NCI-H524 treated with DMSO at 0.1 percent for 48 hours (cell line): ENCODE measurements at regions not wholly inside any gene's neighbourhood (a gene's known extent, or its start where the extent isn't known, plus 50 kb on each side); places are given as distances from the start of the nearest gene placed in this dataset.

Experiments used
- DNase-seq: peaks from one replicate; lab custom pipeline; 2025; lab: John Stamatoyannopoulos, UW

DNA sequence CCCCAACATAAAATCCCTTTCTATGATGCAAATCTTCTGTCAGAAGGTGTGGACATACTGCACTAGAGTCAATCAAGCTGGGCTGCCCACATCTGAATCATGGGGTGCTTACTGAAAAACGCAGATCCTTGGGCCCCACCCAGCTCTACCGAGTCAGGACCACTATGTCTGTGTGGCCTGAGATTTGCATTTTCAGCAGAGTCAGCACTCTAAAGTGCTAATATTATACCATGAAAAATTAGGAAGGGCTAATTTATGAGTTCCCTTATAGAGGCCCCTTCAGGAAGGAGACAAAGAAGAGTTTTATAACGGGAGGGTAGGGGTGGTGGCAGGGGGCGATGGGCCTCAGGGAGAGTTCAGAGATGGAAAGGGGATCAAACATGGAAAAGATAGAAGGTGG lies 163.3 kb upstream of the NABP1 start:
- no peak for DNase-seq

DNA sequence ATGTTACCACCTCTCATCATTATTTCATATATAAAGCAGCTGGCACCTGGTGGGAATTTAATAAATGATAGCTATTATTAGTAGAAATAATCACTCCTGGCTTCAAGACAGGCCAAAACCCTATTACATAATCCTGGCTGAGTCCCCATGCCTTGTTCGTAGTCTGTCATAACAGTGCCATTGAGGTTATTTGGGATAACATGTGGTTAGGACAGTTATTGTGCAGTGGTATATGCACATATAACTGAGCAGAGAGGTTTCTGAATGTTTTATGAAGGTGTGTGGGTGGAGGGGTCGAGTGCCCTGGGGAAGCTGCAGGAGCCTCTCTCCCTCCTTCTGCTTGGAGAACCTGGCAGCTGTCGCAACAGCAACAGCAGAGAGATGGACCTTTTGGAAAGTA lies 162.4 kb upstream of the NABP1 start:
- DNase-seq = no peak

DNA sequence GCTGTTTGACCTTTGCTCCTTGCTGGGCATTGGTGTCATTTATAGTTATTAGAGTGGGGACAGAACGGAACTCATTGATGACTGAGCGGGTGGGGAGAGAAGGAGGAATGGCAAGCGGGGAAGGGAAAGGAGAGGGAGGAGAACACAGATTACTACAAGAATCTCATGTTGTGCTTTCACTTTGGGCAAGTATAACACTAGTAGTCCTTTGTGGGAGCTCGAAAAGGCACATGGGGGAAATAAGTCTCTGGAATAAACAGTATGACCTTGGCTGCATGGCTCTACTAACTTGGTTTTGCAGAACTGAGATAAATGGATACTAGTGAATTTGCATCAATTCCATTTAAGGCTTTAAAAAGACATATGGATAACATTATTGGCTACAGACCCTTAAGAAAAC lies 161.7 kb upstream of the NABP1 start:
- DNase-seq = no peak

DNA sequence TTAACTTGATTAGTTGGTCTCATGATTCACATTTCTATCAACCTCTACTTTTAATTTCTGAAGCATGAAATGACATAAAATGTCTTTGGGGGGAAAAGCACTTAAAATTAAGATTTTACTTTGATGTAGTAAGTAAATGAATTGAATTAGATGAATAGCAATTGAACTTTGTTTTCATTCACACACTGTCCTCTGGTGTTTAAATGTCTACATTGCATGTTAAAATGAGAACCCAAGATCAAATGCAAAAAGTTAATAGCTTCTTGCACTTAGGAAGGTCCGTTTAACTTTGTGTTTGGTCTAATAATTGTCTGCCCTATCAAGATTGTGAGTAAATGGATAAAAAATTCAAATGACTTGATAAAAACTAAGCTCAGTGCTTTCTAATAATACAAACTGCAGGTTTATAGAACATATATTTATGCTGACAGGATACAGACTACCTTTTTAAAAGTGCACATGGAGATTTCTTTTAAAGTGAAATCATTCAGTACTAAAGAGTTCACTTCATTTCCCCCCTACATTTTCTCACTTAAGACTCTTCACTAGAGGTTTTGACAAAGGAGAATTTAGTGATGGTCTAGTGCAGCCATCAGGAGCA lies 156.2 kb upstream of the NABP1 start:
- no peak for DNase-seq

DNA sequence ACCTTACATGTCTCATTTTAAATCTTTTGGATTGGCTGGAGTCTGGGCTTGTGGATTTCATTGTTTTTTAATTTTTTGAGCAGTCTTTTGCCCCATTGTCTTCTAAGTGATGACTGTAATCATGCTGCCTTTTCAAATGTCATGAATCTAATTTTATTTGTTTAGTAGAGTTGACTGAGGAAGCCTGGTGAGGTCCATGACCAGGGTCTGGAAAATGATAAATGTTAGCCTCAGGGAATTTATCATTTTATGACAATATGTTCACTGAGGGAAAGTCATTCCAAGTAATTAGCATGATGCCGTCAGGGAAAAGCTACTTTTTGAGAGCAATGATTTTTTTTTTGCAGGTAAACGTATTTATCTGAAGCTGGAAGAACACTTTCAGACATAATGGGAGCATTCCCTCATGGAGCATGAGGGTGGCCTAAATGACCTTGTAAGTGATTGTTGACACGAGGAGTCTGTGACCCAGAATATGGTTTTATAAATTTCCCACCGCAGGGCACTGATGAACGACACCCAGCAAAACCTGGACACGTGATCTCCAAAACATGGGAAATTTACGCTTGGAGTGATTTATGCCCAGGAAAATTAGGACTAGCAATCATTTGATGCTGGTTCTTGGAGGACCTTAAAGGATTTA lies 155.3 kb upstream of the NABP1 start:
- no peak for DNase-seq

DNA sequence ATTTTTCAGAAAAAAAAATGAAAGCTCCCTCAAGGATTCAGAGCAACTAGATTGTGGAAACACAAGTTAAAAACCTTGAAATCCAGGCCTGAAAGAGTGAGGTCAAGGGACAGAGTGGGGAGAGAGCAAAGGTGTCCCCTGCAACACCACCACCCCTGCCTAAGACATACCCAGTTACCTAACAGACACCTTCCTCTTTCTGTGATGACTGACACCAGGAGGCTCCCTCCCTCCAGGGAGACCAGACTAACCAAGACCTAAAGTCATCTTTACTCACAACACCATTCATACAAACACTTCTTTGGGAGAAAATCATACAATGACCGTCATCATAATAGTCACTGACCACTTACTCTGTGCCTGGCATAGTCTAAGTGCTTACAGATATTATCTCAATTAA lies 151.8 kb upstream of the NABP1 start:
- no peak for DNase-seq

DNA sequence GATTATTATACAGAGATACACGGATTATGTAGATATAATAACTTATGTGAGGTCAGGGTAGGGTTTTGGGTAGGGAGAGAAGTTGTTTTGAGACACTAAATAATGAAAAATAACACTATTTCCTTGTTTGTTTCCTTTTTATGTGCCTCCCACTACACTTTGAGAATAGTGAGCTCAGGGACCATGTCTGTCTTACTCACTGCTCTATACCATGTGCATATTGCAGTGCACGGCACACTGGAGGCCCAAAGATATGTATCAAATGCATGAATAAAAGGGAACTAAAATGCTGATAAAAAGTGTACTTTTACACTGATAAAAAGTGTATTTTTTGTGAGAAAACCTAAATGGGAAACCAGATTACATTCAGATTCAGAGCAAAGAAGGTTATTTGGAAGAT lies 151.4 kb upstream of the NABP1 start:
- no peak for DNase-seq

DNA sequence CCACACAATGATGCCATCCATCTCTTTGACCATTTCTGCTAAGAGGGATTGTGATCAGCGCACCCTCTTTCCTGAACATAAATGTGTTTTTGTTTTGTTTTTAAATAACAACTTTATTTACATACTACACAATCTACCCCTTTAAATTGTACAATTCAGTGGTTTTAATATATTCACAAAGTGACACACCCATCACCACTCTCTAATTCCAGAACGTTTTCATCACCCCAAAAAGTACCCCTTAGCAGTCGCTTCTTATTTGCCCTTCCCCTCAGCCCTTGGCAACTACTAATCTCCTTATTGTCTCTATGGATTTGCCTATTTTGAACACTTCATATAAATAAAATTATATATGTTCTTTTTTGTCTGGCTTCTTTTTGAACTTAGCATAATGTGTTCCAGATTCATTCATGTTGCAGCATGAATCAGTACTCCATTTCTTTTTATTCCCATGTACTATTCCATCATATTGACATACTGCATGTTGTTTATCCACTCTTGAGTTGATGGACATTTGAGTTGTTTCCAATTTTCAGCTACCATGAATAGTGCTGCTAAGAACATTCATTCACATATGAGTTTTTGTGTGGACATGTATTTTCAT lies 150.9 kb upstream of the NABP1 start:
- no peak for DNase-seq

DNA sequence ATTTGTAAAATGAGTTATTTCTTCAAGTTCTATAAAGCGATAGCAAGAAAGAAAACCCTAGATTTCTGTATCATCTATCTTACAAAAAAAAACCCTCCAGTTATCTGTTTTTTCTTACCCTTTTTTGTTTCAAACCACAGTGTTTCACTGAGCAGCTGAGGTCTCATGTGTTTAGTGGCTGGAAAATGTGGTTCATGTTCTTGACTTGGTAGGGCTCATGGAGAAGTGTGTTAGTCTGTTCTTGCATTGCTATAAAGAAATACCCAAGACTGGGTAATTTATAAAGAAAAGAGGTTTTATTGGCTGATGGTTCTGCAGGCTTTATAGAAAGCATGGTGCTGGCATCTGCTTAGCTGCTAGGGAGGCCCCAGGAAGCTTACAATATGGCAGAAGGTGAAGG lies 147.3 kb upstream of the NABP1 start:
- DNase-seq = no peak

DNA sequence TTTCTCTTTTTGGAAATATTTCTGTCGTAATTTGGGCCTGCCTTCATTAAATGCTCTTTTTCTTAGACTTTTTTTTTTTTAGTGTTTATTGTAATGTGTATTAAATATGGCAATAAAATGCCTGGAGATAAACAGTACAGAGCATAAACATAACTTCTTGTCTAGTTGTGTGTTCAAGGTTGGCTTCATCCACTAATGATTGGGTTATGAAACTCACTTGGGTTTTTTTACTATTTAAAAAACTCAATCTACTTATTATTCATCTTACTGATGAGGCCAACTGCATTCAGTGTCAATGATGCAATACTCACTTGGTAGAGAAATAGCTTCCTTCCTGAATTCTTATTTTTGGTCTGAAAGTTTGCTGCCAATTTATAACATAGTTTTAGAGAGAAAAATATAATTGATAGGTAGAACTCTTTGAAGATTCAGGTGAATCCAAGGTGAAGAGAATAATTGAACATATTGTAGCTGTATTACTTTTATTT lies 144.2 kb upstream of the NABP1 start:
- no peak for DNase-seq

DNA sequence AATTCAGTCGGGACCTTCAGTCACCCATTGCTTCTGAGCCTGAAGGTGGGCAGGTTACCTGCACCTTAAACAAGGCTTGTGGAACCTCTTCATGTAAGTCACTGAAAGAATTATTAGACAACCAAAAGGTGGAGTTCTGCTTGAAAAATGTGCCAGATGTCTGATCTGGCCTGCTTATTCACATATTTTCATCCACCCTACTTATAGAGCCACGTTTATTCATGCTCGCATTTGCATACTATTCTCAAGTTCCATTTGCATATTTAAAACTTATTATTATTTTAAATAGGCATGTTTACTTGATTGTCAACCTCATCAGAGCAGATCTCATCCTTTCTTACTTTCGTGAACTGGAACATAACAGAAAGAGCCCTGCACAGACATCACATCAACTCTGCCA lies 140.0 kb upstream of the NABP1 start:
- no peak for DNase-seq

DNA sequence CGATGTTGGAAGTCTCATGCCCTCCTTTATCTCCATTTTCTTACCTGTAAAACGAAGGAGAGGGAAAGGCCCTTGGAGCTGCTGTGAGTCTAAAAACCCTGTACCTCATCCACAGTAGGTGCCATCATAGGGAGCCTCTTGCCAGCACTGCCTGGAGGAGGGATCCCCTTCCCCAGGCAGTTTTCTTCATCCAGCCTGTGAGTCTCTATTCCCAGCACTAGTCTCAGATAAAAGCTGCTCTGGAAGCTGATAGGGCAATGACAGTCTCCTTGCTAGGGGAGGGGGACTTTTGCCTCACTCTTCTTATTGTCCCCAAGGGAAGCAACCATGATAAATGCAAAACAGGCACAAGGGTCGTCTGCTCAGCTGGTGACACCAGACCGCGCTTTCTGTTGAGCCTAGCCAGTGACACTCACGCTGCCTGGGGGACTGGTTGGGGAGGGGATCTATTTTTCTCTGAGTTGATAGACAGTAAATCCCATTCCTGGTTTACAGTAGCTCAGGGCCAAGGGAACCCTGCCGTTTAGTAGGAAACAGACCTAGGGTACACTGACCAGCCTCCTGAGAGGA lies 139.5 kb upstream of the NABP1 start:
- no peak for DNase-seq

DNA sequence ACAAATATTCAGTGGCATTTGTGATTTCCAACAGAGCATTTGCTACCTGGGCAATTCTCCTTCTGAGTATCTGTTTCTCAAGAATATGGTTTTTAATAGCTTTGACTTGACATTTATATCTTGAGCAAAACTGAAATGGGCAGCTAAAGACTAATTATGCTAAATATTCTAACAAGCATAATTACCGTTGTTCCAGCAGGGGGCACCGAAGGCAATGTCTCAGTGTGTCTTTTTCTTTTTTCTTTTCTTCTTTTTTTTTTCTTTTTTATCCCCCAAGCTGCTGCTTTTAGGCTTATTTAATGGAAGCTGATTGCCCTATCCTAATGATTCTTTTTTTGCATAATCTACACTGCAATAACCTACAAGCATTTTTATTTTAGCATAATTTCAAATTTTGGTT lies 138.9 kb upstream of the NABP1 start:
- DNase-seq = no peak

DNA sequence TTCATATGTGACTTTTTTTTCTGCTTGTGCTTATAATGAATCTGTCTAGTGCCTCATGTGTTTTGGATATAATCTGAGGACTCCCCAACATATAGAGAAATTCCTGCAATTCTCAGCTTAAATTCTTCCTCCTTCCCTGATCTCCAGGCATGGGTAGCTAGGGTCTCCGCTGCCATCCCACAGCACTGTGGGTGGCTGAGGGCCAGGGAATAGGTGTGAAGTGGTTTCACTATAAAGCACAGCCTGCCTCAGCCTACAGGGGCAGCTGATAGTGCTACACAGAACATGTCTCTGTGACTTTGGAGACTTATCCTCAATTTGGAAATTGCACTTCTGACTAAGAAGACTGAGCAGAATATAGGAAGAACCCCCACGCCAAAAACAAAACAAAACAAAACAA lies 137.3 kb upstream of the NABP1 start:
- no peak for DNase-seq

DNA sequence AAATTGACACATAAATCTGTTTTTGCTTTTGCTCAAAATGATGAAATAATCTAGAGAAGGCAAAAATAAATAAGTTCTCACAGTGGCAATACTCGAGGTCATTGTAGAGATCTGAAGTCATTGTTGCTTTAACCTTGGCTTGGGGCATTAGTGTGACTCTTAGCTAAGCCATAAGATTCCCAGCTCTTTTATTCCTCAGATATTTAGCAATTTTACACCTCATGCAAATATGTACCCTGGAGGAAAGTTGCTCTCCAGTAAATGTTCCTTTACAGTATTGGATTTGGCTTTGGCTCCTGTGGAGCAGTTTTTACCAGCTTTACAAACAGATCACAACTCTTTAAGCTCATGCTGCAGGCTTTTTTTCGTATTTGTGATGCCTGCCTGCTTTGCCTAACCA lies 134.2 kb upstream of the NABP1 start:
- DNase-seq = no peak

DNA sequence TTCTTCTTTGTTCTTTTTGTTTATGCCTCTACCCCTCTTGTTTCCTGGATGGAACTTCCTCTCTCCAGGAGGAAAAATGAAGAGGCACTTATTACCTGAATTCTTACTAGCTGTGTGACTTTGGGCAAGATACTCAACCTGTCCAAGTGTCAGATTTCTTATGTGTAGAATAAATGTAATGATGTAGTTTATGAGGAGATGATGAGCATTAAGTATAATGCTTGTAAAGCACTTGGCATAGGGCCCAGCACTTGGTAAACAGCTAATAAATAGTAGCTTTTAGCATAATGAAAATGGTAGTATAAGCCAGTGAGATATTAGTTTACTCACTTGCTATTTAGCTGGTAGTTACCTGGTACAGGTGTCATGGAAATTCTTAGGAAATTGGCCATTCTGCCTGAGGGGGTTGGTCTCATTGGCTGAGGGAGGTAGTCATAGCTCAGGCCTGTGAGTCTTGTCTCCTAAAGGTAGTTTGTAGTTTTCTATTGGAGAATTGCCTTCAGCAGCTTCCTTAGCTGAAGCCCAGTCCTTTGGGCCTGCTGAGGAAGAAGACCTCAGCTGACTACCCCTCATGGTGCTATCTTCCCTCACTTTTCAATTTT lies 133.4 kb upstream of the NABP1 start:
- DNase-seq = no peak

DNA sequence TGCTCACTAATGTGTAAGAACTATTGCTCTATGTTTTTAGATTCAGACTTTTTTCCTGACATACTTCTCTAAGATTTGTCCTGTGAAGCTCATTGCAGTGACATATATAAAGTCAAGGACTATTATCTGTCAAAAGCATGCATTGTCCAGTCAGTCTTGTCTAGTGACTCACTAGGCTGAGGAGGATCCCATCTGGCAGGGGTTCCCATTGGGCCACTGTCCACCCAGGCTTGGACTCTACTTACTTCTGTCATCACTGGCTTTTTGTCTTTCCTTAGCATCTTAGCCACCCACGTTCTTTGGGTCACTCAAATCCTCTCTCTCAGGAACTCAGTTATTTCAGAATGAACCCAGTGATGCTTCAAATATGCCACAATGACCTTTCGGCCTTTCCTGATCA lies 132.6 kb upstream of the NABP1 start:
- no peak for DNase-seq

DNA sequence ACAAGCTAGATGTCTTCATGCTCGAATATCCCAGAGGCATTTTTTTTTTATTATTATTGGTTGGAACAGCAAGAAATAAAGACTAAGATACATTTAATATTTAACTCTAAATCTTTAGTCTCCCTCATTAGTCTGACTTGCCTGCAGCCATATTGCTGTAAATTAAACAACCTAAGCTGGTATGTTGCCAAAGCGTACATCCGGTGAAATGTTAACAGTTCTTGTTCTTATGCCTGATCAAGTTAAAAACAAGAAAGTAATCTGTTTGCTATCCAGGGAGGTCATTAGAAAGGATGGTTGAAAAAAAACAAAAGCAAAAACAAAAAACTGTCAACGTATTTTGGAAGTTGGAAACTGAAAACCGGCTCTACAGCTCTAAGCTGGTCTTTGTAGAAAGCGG lies 125.9 kb upstream of the NABP1 start:
- DNase-seq = no peak

DNA sequence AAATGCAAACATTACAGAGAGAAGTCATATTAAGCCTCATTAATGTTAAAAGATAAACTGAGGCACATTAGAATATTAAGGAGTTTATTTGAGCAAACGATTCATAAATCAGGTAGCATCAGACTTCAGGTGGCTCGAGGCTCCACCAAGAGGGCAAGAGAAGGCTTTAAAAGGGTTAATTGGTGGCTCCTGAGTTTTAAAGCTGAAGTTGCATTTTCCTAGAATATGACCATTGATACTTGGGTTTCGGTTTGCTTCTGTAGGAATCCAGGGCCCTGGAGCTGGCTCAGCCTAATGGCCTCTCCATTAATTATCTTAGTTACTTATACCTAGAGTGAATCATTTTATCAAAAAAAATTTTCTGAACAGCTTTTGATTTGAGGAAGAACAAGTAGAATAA lies 123.7 kb upstream of the NABP1 start:
- no peak for DNase-seq

DNA sequence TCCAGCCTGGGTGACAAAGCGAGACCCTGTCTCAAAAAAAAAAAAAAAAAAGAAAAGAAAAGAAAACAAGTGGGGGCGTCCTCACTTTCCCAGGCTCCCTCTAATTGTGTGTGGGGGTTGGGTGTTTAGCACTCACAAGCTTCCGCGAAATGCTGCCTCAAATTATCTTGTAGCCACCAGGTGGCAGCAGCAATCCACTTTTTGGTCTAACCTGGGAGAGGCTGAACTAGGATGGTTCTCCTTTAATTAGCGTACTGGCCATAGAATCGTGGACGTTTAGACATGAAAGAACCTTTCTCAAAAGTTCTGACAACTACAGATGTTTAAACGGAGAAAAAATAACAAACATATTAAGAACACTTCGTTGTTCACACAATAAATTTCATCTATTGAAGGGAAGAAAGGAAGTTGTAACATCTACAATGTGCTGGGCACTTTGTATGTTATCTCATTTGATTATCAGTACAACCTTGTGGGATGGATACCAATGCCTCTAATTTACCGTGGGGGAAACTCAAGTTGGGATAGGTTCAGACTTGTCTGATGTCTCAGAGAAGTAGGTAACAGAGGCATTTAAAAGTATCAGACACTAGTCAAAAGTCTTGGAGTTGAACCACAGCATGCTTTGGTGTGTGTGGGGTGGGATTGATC lies 122.7 kb upstream of the NABP1 start:
- no peak for DNase-seq

DNA sequence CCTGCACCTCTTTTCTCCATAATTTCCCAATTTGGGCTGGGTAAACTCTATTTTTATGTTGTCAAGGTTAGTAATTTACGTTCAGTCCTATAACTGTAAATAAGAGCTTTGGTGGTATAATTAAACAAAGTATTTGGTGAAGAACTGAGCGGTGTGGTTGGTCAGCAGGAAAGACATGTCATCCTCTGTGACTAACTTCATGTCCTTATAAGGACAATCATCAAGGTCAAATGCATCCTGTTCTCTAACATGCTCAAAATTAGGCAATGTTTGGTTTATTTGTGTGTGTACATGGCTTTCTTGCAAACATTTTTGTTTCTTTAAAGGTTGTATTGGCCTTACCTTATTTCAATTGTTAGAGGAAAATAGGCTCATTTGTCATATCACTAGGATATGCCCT lies 121.5 kb upstream of the NABP1 start:
- DNase-seq = no peak

DNA sequence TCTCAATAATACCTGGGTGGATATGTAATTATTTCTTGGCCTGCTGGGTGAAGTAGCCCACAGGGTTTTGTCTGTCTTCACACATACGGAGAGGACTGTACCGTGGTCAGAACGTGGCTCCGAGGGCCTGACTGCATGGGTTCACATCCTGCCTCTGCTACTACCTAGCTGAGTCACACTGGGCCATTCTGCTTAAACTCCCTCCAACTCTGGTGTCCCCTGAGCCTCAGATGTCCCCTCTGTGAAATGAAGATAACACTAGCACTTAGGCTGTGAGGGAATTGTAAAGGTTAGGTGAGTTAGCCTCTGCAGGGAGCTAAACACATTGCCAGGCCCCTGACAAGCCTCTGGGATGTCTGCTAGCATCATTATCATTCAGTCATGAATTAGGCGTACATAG lies 120.1 kb upstream of the NABP1 start:
- no peak for DNase-seq

DNA sequence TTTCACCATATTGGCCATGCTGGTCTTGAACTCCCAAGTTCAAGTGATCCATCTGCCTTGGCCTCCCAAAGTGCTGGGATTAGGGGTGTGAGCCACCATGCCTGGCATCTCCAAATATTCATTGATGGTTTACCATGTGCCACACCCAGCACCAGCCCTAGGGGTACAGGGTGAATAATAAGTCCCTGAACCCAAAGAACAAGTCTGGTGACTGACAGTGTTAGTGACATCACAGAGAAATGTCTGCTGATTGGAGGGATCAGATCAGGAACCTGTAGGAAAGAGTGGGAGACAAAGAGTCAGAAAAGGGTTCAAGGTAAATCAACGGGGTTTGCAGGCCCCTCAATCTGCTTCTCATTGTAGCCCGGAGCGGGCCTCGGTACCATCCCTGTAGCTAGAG lies 118.4 kb upstream of the NABP1 start:
- DNase-seq = no peak
